Neutrophil (primary cell): ENCODE measurements at regions not wholly inside any gene's neighbourhood (a gene's known extent, or its start where the extent isn't known, plus 50 kb on each side); places are given as distances from the start of the nearest gene placed in this dataset.

ENCODE experiments used
- H3K27ac ChIP-seq: fragments of 200-600 bp; sonication (generic); 2 replicates; pipeline ENCODE4 v1.5.1; 2016; ENCODE audit warnings: mild to moderate bottlenecking, moderate library complexity
- H3K27me3 ChIP-seq: fragments of 200-600 bp; sonication (generic); 2 replicates; pipeline ENCODE4 v1.6.0; 2016; ENCODE audit warnings: mild to moderate bottlenecking
- H3K36me3 ChIP-seq: fragments of 200-600 bp; sonication (generic); 2 replicates; pipeline ENCODE4 v1.5.1; 2017
- H3K4me1 ChIP-seq, 2 experiments: fragments of 200-600 bp in 1 of 2; sonication (generic) in 1 of 2; 1 replicate in 1 of 2; 2 replicates in 1 of 2; pipeline versions ENCODE4 v1.5.1 to v1.6.1; 2013 to 2016; ENCODE audit warnings: low read depth in 1 of 2, low read length in 1 of 2, mild to moderate bottlenecking in 1 of 2, moderate library complexity in 1 of 2; ENCODE audit not compliant: control insufficient read depth in 1 of 2, insufficient read depth in 1 of 2
- H3K4me3 ChIP-seq, 2 experiments: fragments of 200-600 bp in 1 of 2; sonication (generic) in 1 of 2; 1 replicate in 1 of 2; 2 replicates in 1 of 2; pipeline ENCODE4 v1.5.1; 2013 to 2016; ENCODE audit warnings: low read depth in 1 of 2, low read length in 1 of 2, mild to moderate bottlenecking in 1 of 2, moderate library complexity in 1 of 2
- H3K9me3 ChIP-seq: fragments of 200-600 bp; sonication (generic); 2 replicates; pipeline ENCODE4 v1.5.1; 2016
- CTCF ChIP-seq: fragments of 200-600 bp; sonication (generic); IDR thresholded peaks from 2 replicates; pipeline ENCODE4 v1.5.1; 2016; ENCODE audit warnings: antibody characterized with exemption

- no peak overlapping the region for H3K4me3 ChIP-seq
- H3K36me3 ChIP-seq = no peaks in the 10 kb centered on the region
- no peak for TF ChIP-seq CTCF
- no peaks in the 10 kb centered on the region for H3K27me3 ChIP-seq
- H3K4me1 ChIP-seq = no peaks in the 10 kb centered on the region
- no peaks in the 10 kb centered on the region for H3K9me3 ChIP-seq
- H3K27ac ChIP-seq = no peak overlapping the region
Measured at GRCh38 chr10:3445648-3446047, 273.1 kb upstream of the PITRM1 start.

GRCh38 chr10:3442451-3442990 is 269.9 kb upstream of the PITRM1 start:
- no peak overlapping the region for H3K27ac ChIP-seq
- H3K27me3 ChIP-seq = no peaks in the 10 kb centered on the region
- H3K9me3 ChIP-seq = no peaks in the 10 kb centered on the region
- H3K4me3 ChIP-seq = no peak overlapping the region
- no peak for TF ChIP-seq CTCF
- H3K4me1 ChIP-seq = no peaks in the 10 kb centered on the region
- H3K36me3 ChIP-seq = no peaks in the 10 kb centered on the region

- no peak overlapping the region for H3K4me3 ChIP-seq
- H3K27me3 ChIP-seq = no peaks in the 10 kb centered on the region
- no peaks in the 10 kb centered on the region for H3K9me3 ChIP-seq
- no peak overlapping the region for H3K27ac ChIP-seq
- no peaks in the 10 kb centered on the region for H3K36me3 ChIP-seq
- H3K4me1 ChIP-seq = no peaks in the 10 kb centered on the region
- no peak for TF ChIP-seq CTCF
Measured at GRCh38 chr10:3439183-3439582, 266.6 kb upstream of the PITRM1 start.

GRCh38 chr10:3438606-3439005 is 266.0 kb upstream of the PITRM1 start:
- H3K27ac ChIP-seq = no peak overlapping the region
- H3K27me3 ChIP-seq = no peaks in the 10 kb centered on the region
- H3K36me3 ChIP-seq = no peaks in the 10 kb centered on the region
- H3K9me3 ChIP-seq = no peaks in the 10 kb centered on the region
- no peak overlapping the region for H3K4me3 ChIP-seq
- TF ChIP-seq CTCF = no peak
- H3K4me1 ChIP-seq = no peaks in the 10 kb centered on the region

- no peaks in the 10 kb centered on the region for H3K4me1 ChIP-seq
- H3K27ac ChIP-seq = no peak overlapping the region
- no peak overlapping the region for H3K4me3 ChIP-seq
- TF ChIP-seq CTCF = no peak
- no peaks in the 10 kb centered on the region for H3K36me3 ChIP-seq
- no peaks in the 10 kb centered on the region for H3K27me3 ChIP-seq
- H3K9me3 ChIP-seq = no peaks in the 10 kb centered on the region
Measured at GRCh38 chr10:3435671-3436070, 263.1 kb upstream of the PITRM1 start.

- no peak for TF ChIP-seq CTCF
- Histone ChIP-seq H3K36me3 (no peaks in the 10 kb centered on the region), H3K27ac (no peak overlapping the region), H3K27me3 (no peaks in the 10 kb centered on the region), H3K9me3 (no peaks in the 10 kb centered on the region), H3K4me1 (no peaks in the 10 kb centered on the region), H3K4me3 (no peak overlapping the region)
Measured at GRCh38 chr10:3433988-3434387, 261.4 kb upstream of the PITRM1 start.
